ENCODE measurements at regions not wholly inside any gene's neighbourhood (a gene's known extent, or its start where the extent isn't known, plus 50 kb on each side); places are given as distances from the start of the nearest gene placed in this dataset.
"Not testable (repeated sequence)": the region's sequence is repeated elsewhere in the genome, so short reads cannot be mapped to it uniquely, and the experiment has no call there.

- TF ChIP-seq, protein P1, sequence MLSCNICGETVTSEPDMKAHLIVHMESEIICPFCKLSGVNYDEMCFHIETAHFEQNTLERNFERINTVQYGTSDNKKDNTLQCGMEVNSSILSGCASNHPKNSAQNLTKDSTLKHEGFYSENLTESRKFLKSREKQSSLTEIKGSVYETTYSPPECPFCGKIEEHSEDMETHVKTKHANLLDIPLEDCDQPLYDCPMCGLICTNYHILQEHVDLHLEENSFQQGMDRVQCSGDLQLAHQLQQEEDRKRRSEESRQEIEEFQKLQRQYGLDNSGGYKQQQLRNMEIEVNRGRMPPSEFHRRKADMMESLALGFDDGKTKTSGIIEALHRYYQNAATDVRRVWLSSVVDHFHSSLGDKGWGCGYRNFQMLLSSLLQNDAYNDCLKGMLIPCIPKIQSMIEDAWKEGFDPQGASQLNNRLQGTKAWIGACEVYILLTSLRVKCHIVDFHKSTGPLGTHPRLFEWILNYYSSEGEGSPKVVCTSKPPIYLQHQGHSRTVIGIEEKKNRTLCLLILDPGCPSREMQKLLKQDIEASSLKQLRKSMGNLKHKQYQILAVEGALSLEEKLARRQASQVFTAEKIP (CRISPR knock-in tag; IDR thresholded peaks at IDR 0.05; ENCODE audit: borderline replicate concordance) = no peak
- no peak for TF ChIP-seq GFI1 (CRISPR knock-in tag; IDR thresholded peaks at IDR 0.05; ENCODE audit: borderline replicate concordance)
- no peak for TF ChIP-seq ZNF331 (CRISPR knock-in tag; IDR thresholded peaks at IDR 0.05)
- TF ChIP-seq ZNF841 (CRISPR knock-in tag; IDR thresholded peaks at IDR 0.05; ENCODE audit: borderline replicate concordance) = no peak
- no peak for TF ChIP-seq ZNF616 (CRISPR knock-in tag; IDR thresholded peaks at IDR 0.05; ENCODE audit: low read depth)
- TF ChIP-seq, protein P2, sequence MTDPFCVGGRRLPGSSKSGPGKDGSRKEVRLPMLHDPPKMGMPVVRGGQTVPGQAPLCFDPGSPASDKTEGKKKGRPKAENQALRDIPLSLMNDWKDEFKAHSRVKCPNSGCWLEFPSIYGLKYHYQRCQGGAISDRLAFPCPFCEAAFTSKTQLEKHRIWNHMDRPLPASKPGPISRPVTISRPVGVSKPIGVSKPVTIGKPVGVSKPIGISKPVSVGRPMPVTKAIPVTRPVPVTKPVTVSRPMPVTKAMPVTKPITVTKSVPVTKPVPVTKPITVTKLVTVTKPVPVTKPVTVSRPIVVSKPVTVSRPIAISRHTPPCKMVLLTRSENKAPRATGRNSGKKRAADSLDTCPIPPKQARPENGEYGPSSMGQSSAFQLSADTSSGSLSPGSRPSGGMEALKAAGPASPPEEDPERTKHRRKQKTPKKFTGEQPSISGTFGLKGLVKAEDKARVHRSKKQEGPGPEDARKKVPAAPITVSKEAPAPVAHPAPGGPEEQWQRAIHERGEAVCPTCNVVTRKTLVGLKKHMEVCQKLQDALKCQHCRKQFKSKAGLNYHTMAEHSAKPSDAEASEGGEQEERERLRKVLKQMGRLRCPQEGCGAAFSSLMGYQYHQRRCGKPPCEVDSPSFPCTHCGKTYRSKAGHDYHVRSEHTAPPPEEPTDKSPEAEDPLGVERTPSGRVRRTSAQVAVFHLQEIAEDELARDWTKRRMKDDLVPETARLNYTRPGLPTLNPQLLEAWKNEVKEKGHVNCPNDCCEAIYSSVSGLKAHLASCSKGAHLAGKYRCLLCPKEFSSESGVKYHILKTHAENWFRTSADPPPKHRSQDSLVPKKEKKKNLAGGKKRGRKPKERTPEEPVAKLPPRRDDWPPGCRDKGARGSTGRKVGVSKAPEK (CRISPR knock-in tag; IDR thresholded peaks at IDR 0.05; ENCODE audit: borderline replicate concordance) = no peak
Measured at GRCh38 chr5:124913329-124913653, 166.9 kb upstream of the ZNF608 start (continued).

DNA sequence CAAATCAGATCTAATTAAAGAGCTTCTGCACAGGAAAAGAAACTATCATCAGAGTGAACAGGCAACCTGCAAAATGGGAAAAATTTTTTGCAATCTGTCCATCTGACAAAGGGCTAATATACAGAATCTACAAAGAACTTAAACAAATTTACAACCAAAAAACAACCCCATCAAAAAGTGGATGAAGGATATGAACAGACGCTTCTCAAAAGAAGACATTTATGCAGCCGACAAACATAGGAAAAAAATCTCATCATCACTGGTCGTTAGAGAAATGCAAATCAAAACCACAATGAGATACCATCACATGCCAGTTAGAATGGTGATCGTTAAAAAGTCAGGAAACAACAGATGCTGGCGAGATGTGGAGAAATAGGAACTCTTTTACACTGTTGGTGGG lies 169.9 kb upstream of the ZNF608 start:
- DNase-seq (ENCODE audit: low spot score); H3K36me3 ChIP-seq (replicated peaks in 1 of 2; ENCODE audit: control insufficient read depth in 1 of 2, insufficient read depth in 2 of 2, low read length in 2 of 2); H3K79me2 ChIP-seq (ENCODE audit: insufficient read depth, low read length); H2AFZ ChIP-seq (ENCODE audit: low read length); H3K4me1 ChIP-seq (ENCODE audit: insufficient read depth, low read length); POLR2A ChIA-PET; in situ Hi-C loops (cut with HindIII; ENCODE audit: extremely low pct_ligation_motif_present, low pct_unique_long_range_greater_than_20kb); H4K20me1 ChIP-seq (ENCODE audit: insufficient read depth, low read length); ATAC-seq; H3K4me2 ChIP-seq (ENCODE audit: low read depth, low read length); H3K9ac ChIP-seq (ENCODE audit: insufficient read depth, low read depth, low read length); BruUV-seq (replicated peaks); intact Hi-C loops (cut with micrococcal nuclease; ENCODE audit: unreplicated experiment); H3K4me3 ChIP-seq (replicated peaks in 1 of 3; ENCODE audit: insufficient read depth in 1 of 3, low read depth in 2 of 3, low read length in 3 of 3); H3K27me3 ChIP-seq (ENCODE audit: control insufficient read depth in 1 of 2, insufficient read depth in 2 of 2, low read length in 2 of 2); FAIRE-seq; H3K27ac ChIP-seq (ENCODE audit: extremely low read length, insufficient read depth, low read length); H3K9me3 ChIP-seq (ENCODE audit: low read length); CTCF ChIA-PET (ENCODE audit: low intra/inter-chr PET ratio, low total read pairs): not testable (repeated sequence)
- 16% methylated on average over 5 of the region's 5 CpGs for WGBS (ENCODE audit: low lambda C conversion rate)

All from HepG2 (cell line).